ENCODE measurements at regions not wholly inside any gene's neighbourhood (a gene's known extent, or its start where the extent isn't known, plus 50 kb on each side); places are given as distances from the start of the nearest gene placed in this dataset.

- TF ChIP-seq CTCF (IDR thresholded peaks at IDR 0.05; ENCODE audit: low read depth, low read length), result no peak
- DNase-seq (ENCODE audit: extremely low read depth, low read depth), result no peak
Observed at GRCh38 chr9:80518441-80518840, 946.7 kb downstream of the TLE4 start.

GRCh38 chr9:80516679-80517078, 944.9 kb downstream of the TLE4 start:
- no peak for TF ChIP-seq CTCF (IDR thresholded peaks at IDR 0.05; ENCODE audit: low read depth, low read length)
- DNase-seq (ENCODE audit: extremely low read depth, low read depth), result no peak

- DNase-seq (ENCODE audit: extremely low read depth, low read depth), result no peak
- no peak; the same call in 1 of the 2 replicates for TF ChIP-seq CTCF (IDR thresholded peaks at IDR 0.05; ENCODE audit: low read depth, low read length)
Observed at GRCh38 chr9:80509358-80509757, 937.6 kb downstream of the TLE4 start.

GRCh38 chr9:80507611-80508010, 935.8 kb downstream of the TLE4 start:
- TF ChIP-seq CTCF (IDR thresholded peaks at IDR 0.05; ENCODE audit: low read depth, low read length), result no peak
- no peak for DNase-seq (ENCODE audit: extremely low read depth, low read depth)

GRCh38 chr9:80504601-80505230, 933.0 kb downstream of the TLE4 start:
- TF ChIP-seq CTCF (IDR thresholded peaks at IDR 0.05; ENCODE audit: low read depth, low read length), result no peak
- no peak for DNase-seq (ENCODE audit: extremely low read depth, low read depth)

DNA sequence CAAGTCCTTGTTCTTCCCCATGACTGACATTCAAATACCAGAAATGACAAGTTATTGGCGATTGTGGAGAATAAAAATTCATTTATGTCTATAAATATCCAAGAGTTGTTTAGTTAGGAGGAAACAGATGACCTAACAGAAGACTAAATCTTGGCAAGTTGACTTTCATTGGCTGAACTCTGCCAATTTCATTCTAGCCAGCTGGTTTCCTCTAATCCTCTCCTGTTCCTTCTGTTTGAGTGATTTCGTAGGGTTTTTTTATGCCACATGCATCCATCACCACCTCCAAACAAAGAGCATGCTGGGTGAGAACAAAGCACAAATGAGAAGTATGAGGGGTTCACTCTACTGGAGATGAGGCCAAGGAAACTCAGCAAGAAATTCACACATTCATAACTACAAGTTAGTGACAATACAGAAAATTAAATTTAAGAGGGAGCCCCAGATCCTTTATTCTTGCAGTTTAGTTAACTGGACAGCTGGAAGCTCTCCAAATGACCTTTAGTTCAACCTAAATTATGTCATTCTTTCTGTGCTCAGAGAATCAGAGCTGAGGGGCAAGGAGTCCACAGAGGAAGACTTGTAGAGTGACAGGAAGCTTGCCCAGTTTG, 932.0 kb downstream of the TLE4 start:
- no peak for TF ChIP-seq CTCF (IDR thresholded peaks at IDR 0.05; ENCODE audit: low read depth, low read length)
- no peak for DNase-seq (ENCODE audit: extremely low read depth, low read depth)

- DNase-seq (ENCODE audit: extremely low read depth, low read depth), result no peak
- TF ChIP-seq CTCF (IDR thresholded peaks at IDR 0.05; ENCODE audit: low read depth, low read length), result no peak
Observed at GRCh38 chr9:80502306-80502705, 930.5 kb downstream of the TLE4 start.

Data from AG09319 (cell line).